Natural killer cell (primary cell): ENCODE measurements at regions not wholly inside any gene's neighbourhood (a gene's known extent, or its start where the extent isn't known, plus 50 kb on each side); places are given as distances from the start of the nearest gene placed in this dataset.

Source experiments
- ATAC-seq, 3 donors: fragments of 150-1000 bp in 2 of 3; fragments of 200-7000 bp in 1 of 3; cut with Tn5 transposase; 1 replicate in 1 of 3; 2 replicates in 2 of 3; pipeline ENCODE4 v1.10.0; 2021; ENCODE audit warnings: mild to moderate bottlenecking in 2 of 3, moderate library complexity in 2 of 3
- DNase-seq, 2 donors: peaks; one replicate each; pipeline versions ENCODE4 v3.0.0 to v3.0.0-alpha.2; 2013 to 2021; ENCODE audit warnings: mixed read lengths in 1 of 2
- H3K27ac ChIP-seq: one replicate; pipeline ENCODE4 v1.5.1; 2013; ENCODE audit warnings: mild to moderate bottlenecking, low read length
- H3K27me3 ChIP-seq: one replicate; pipeline ENCODE4 v1.6.1; 2013; ENCODE audit warnings: low read length; ENCODE audit not compliant: control insufficient read depth, insufficient read depth
- H3K36me3 ChIP-seq: one replicate; pipeline ENCODE4 v1.6.1; 2013; ENCODE audit warnings: low read length; ENCODE audit not compliant: control insufficient read depth, insufficient read depth
- H3K4me1 ChIP-seq: one replicate; pipeline ENCODE4 v1.6.1; 2013; ENCODE audit warnings: low read length; ENCODE audit not compliant: control insufficient read depth, insufficient read depth
- H3K4me3 ChIP-seq: one replicate; pipeline ENCODE4 v1.5.1; 2013; ENCODE audit warnings: low read length
- H3K9me3 ChIP-seq: one replicate; pipeline ENCODE4 v1.6.1; 2013; ENCODE audit warnings: low read length; ENCODE audit not compliant: control insufficient read depth, insufficient read depth
- H3K27ac Mint-ChIP-seq, 2 donors: one replicate each; pipeline ENCODE4 v1.8.0; 2022; ENCODE audit warnings: mild to moderate bottlenecking in 2 of 2, mixed read lengths in 2 of 2, moderate library complexity in 1 of 2
- H3K27me3 Mint-ChIP-seq, 2 donors: one replicate each; pipeline ENCODE4 v1.8.0; 2022; ENCODE audit warnings: low read depth in 2 of 2, mixed read lengths in 2 of 2
- H3K36me3 Mint-ChIP-seq: one replicate; pipeline ENCODE4 v1.8.0; 2022; ENCODE audit warnings: mixed read lengths
- H3K4me1 Mint-ChIP-seq, 2 donors: one replicate each; pipeline ENCODE4 v1.8.0; 2022; ENCODE audit warnings: mixed read lengths in 2 of 2
- H3K4me3 Mint-ChIP-seq: one replicate; pipeline ENCODE4 v1.8.0; 2022; ENCODE audit warnings: mild to moderate bottlenecking, moderate library complexity, mixed read lengths
- H3K9me3 Mint-ChIP-seq, 2 donors: one replicate each; pipeline ENCODE4 v1.8.0; 2022; ENCODE audit warnings: mixed read lengths in 2 of 2
- WGBS: methylation state at CpG from one replicate; pipeline ENCODE4 v1.1.7; 2013; ENCODE audit warnings: missing lambda C conversion rate; ENCODE audit not compliant: insufficient coverage; 5-methylcytosine and 5-hydroxymethylcytosine counted together
- intact Hi-C: fragments of 100-400 bp; cut with micrococcal nuclease; formaldehyde crosslinking; loops from one replicate; pipeline ENCODE4 v1.14.2; 2022
- TF ChIP-seq, protein P1 (sequence below): fragments of 200-600 bp; IDR thresholded peaks from one replicate; pipeline ENCODE4 v1.8.0; 2022; ENCODE audit warnings: antibody characterized with exemption

DNA sequence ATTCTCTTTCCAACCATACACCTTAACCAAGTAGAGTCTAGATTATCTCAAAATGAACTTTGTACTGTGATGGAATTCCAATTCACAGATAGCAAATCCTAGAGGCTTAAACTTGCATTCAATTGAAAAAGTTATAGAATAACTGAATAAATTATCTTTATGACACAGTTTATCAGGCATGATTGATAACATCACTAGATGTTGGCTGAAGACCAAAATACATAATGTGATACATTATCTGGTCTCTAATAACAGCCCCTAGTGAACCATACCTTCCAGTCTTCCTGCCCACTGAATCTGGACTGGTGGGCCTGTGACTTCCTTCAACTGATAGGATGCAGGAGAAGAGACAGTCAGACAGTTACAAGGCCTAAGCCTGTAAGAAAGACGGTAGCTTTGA lies 165.2 kb upstream of the CMC1 start:
- no peak overlapping the region for H3K27ac ChIP-seq
- Mint-ChIP-seq H3K27me3 (peaks cover 2 to 18% of the 10 kb centered on the region in 2 donors), H3K36me3 (no peaks in the 10 kb centered on the region), H3K4me3 (no peak overlapping the region), H3K27ac (no peak overlapping the region), H3K9me3 (no peaks in the 10 kb centered on the region), H3K4me1 (no peaks in the 10 kb centered on the region)
- no peak overlapping the region for H3K4me3 ChIP-seq
- no peaks in the 10 kb centered on the region for H3K9me3 ChIP-seq
- no peaks in the 10 kb centered on the region for H3K36me3 ChIP-seq
- 92% methylated on average over 1 of the region's 1 CpG for WGBS
- H3K4me1 ChIP-seq = no peaks in the 10 kb centered on the region
- DNase-seq (no peak), ATAC-seq (no peak)
- TF ChIP-seq, protein P1, sequence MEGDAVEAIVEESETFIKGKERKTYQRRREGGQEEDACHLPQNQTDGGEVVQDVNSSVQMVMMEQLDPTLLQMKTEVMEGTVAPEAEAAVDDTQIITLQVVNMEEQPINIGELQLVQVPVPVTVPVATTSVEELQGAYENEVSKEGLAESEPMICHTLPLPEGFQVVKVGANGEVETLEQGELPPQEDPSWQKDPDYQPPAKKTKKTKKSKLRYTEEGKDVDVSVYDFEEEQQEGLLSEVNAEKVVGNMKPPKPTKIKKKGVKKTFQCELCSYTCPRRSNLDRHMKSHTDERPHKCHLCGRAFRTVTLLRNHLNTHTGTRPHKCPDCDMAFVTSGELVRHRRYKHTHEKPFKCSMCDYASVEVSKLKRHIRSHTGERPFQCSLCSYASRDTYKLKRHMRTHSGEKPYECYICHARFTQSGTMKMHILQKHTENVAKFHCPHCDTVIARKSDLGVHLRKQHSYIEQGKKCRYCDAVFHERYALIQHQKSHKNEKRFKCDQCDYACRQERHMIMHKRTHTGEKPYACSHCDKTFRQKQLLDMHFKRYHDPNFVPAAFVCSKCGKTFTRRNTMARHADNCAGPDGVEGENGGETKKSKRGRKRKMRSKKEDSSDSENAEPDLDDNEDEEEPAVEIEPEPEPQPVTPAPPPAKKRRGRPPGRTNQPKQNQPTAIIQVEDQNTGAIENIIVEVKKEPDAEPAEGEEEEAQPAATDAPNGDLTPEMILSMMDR = no peak
- no peaks in the 10 kb centered on the region for H3K27me3 ChIP-seq
- intact Hi-C loops = no loop called here

DNA sequence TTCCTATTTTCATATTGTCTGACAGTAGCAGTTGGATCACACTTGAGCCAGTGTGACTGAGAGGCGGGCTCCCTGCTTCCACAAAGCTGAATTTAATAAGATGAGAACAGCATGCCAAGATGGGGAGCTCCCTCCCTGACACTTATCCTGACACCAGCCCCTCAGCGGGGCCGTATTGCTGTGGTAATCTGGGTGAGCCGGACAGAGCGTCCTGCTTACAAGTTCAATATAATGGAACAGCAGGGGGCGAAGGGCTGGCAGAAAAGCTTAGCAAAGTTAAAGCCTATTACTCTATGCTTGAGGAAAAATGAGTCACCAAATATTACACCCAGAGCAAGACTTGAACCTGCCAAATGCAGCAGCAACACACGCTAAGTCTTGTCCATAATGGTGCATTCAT lies 163.8 kb upstream of the CMC1 start:
- intact Hi-C loops = no loop called here
- ATAC-seq (no peak), DNase-seq (no peak)
- H3K9me3 Mint-ChIP-seq = no peaks in the 10 kb centered on the region
- WGBS = 80% methylated on average over 6 of the region's 7 CpGs
- H3K27ac Mint-ChIP-seq = no peak overlapping the region
- Histone ChIP-seq H3K27ac (no peak overlapping the region), H3K9me3 (no peaks in the 10 kb centered on the region), H3K27me3 (no peaks in the 10 kb centered on the region), H3K36me3 (no peaks in the 10 kb centered on the region), H3K4me1 (no peaks in the 10 kb centered on the region), H3K4me3 (no peak overlapping the region)
- H3K36me3 Mint-ChIP-seq = no peaks in the 10 kb centered on the region
- peaks cover 2 to 18% of the 10 kb centered on the region in 2 donors for H3K27me3 Mint-ChIP-seq
- H3K4me3 Mint-ChIP-seq = no peak overlapping the region
- TF ChIP-seq, protein P1 = no peak
- no peaks in the 10 kb centered on the region for H3K4me1 Mint-ChIP-seq

DNA sequence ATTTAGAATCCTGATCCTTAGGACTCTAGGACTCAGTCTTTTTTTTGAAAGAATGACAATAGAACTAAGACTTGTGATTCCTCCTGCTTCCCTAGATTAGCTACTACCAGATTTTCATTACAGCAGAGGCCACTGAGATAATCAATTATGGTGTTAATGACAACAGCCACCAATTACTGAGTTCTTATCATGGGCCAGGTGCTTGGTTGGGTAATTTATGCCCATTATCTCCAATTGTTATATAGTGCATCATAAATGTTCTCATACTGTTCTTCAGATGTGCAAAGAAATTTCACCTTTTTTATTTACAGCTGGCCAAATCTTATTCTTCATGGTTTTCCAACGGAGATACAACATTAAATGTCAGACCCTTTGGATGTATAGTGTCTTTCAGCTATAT lies 162.9 kb upstream of the CMC1 start:
- no peak for ATAC-seq
- Histone ChIP-seq H3K9me3 (no peaks in the 10 kb centered on the region), H3K36me3 (no peaks in the 10 kb centered on the region), H3K27ac (no peak overlapping the region), H3K4me3 (no peak overlapping the region), H3K4me1 (no peaks in the 10 kb centered on the region), H3K27me3 (no peaks in the 10 kb centered on the region)
- intact Hi-C loops = no loop called here
- DNase-seq = no peak
- WGBS = 57% methylated on average over 1 of the region's 1 CpG
- Mint-ChIP-seq H3K36me3 (no peaks in the 10 kb centered on the region), H3K9me3 (no peaks in the 10 kb centered on the region), H3K4me1 (no peaks in the 10 kb centered on the region), H3K4me3 (no peak overlapping the region), H3K27me3 (peaks cover 2 to 12% of the 10 kb centered on the region in 2 donors), H3K27ac (no peak overlapping the region)
- TF ChIP-seq, protein P1 = no peak

DNA sequence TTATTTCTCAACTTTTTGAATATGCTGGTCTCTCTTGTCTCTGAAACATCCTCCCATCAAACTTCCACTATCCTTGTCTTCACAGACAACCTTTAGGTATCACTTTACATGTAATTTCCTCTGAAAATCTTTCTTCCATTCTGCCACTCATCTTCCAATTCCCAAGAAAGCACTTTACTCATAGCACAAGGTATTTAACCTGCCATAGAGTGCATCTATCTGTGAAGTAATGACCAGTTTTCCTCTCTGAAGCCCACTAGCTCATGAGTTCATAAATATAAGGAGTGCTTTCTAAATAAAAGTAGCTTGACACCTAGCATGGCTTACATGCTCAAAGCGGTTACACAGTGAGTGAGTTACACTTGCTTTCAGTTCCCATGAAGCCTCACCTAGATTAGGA lies 160.7 kb upstream of the CMC1 start:
- H3K4me3 Mint-ChIP-seq = no peak overlapping the region
- Histone ChIP-seq H3K36me3 (no peaks in the 10 kb centered on the region), H3K4me1 (no peaks in the 10 kb centered on the region), H3K4me3 (no peak overlapping the region), H3K27ac (no peak overlapping the region), H3K9me3 (no peaks in the 10 kb centered on the region), H3K27me3 (no peaks in the 10 kb centered on the region)
- intact Hi-C loops = no loop called here
- H3K36me3 Mint-ChIP-seq = no peaks in the 10 kb centered on the region
- H3K27me3 Mint-ChIP-seq = peaks cover 2% of the 10 kb centered on the region in 2 donors
- DNase-seq (no peak), ATAC-seq (no peak)
- no peaks in the 10 kb centered on the region for H3K4me1 Mint-ChIP-seq
- TF ChIP-seq, protein P1 = no peak
- H3K9me3 Mint-ChIP-seq = no peaks in the 10 kb centered on the region
- WGBS = 96% methylated on average over 1 of the region's 1 CpG
- H3K27ac Mint-ChIP-seq = no peak overlapping the region
